HL-60 (cell line): ENCODE measurements at regions not wholly inside any gene's neighbourhood (a gene's known extent, or its start where the extent isn't known, plus 50 kb on each side); places are given as distances from the start of the nearest gene placed in this dataset.

ENCODE experiments used
- TF ChIP-seq, protein P1 (sequence below): IDR thresholded peaks from 2 replicates; pipeline ENCODE4 v1.6.1; 2012; ENCODE audit warnings: low read depth; ENCODE audit not compliant: insufficient replicate concordance
- TF ChIP-seq, protein P2 (sequence below): IDR thresholded peaks from one replicate; pipeline ENCODE4 v1.5.1; 2011; ENCODE audit warnings: low read length, control low read depth, inconsistent platforms; ENCODE audit not compliant: insufficient read depth

DNA sequence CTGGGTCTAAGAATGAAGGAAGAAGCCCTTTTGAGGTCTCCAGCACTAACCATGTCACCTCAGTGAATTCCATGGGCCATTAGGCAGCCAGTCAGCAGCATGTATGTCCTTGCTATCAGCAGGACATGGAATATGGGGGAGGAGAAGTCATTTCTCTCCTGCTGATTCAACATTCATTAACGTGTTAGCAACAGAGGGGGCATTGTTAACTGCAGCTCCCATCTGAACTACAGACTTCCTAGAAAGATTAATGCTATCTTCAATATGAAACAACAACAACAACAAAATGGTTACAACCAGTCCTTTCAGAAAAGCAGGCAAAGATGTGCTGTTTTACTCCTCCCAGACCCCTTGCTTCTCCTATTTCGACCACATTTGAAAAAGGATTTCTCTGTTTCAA is 120.4 kb upstream of the SLC34A2 start:
- TF ChIP-seq, protein P1, sequence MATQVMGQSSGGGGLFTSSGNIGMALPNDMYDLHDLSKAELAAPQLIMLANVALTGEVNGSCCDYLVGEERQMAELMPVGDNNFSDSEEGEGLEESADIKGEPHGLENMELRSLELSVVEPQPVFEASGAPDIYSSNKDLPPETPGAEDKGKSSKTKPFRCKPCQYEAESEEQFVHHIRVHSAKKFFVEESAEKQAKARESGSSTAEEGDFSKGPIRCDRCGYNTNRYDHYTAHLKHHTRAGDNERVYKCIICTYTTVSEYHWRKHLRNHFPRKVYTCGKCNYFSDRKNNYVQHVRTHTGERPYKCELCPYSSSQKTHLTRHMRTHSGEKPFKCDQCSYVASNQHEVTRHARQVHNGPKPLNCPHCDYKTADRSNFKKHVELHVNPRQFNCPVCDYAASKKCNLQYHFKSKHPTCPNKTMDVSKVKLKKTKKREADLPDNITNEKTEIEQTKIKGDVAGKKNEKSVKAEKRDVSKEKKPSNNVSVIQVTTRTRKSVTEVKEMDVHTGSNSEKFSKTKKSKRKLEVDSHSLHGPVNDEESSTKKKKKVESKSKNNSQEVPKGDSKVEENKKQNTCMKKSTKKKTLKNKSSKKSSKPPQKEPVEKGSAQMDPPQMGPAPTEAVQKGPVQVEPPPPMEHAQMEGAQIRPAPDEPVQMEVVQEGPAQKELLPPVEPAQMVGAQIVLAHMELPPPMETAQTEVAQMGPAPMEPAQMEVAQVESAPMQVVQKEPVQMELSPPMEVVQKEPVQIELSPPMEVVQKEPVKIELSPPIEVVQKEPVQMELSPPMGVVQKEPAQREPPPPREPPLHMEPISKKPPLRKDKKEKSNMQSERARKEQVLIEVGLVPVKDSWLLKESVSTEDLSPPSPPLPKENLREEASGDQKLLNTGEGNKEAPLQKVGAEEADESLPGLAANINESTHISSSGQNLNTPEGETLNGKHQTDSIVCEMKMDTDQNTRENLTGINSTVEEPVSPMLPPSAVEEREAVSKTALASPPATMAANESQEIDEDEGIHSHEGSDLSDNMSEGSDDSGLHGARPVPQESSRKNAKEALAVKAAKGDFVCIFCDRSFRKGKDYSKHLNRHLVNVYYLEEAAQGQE: no peak
- TF ChIP-seq, protein P2, sequence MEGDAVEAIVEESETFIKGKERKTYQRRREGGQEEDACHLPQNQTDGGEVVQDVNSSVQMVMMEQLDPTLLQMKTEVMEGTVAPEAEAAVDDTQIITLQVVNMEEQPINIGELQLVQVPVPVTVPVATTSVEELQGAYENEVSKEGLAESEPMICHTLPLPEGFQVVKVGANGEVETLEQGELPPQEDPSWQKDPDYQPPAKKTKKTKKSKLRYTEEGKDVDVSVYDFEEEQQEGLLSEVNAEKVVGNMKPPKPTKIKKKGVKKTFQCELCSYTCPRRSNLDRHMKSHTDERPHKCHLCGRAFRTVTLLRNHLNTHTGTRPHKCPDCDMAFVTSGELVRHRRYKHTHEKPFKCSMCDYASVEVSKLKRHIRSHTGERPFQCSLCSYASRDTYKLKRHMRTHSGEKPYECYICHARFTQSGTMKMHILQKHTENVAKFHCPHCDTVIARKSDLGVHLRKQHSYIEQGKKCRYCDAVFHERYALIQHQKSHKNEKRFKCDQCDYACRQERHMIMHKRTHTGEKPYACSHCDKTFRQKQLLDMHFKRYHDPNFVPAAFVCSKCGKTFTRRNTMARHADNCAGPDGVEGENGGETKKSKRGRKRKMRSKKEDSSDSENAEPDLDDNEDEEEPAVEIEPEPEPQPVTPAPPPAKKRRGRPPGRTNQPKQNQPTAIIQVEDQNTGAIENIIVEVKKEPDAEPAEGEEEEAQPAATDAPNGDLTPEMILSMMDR: no peak
